ENCODE measurements at regions not wholly inside any gene's neighbourhood (a gene's known extent, or its start where the extent isn't known, plus 50 kb on each side); places are given as distances from the start of the nearest gene placed in this dataset.

- Histone ChIP-seq H3K27ac (ENCODE audit: low read depth, low read length) (no peak overlapping the region), H3K4me2 (ENCODE audit: low read length) (no peak overlapping the region), H3K9me2 (ENCODE audit: insufficient read depth) (no peaks in the 10 kb centered on the region), H3K9me3 (ENCODE audit: control insufficient read depth in 1 of 2, insufficient read depth in 1 of 2, low read depth in 1 of 2, low read length in 2 of 2) (no peaks in the 10 kb centered on the region), H3K79me2 (ENCODE audit: insufficient read depth, low read length) (no peaks in the 10 kb centered on the region), H3K4me1 (ENCODE audit: control insufficient read depth in 1 of 2, insufficient read depth in 2 of 2, low read length in 2 of 2) (no peaks in the 10 kb centered on the region), H4K20me1 (ENCODE audit: insufficient read depth) (no peaks in the 10 kb centered on the region), H3K4me3 (replicated peaks in 1 of 2; ENCODE audit: low read depth in 1 of 2, low read length in 2 of 2) (no peak overlapping the region), H3K27me3 (ENCODE audit: insufficient read depth, low read length) (no peaks in the 10 kb centered on the region; the same call in 1 of the 2 replicates), H2AFZ (ENCODE audit: low read depth, low read length, poor library complexity, severe bottlenecking) (no peak overlapping the region), H3K36me3 (ENCODE audit: control insufficient read depth in 1 of 2, insufficient read depth in 2 of 2, low read length in 2 of 2) (no peaks in the 10 kb centered on the region), H3K9ac (ENCODE audit: low read length) (no peak overlapping the region)
- POLR2A ChIA-PET, result no interaction called here
- TF ChIP-seq ZBTB33 (IDR thresholded peaks at IDR 0.05; ENCODE audit: extremely low read depth, insufficient replicate concordance, low read length) (no peak), EGR1 (IDR thresholded peaks at IDR 0.05; ENCODE audit: low read depth) (no peak), EZH2 (IDR thresholded peaks at IDR 0.05) (no peak), CBX3 (IDR thresholded peaks at IDR 0.05; ENCODE audit: low read depth) (no peak), POLR2AphosphoS5 (IDR thresholded peaks at IDR 0.05; ENCODE audit: low read depth, low read length) (no peak), POLR2A (IDR thresholded peaks at IDR 0.05; ENCODE audit: borderline replicate concordance, extremely low read depth, insufficient read depth, insufficient read length) (no peak), YY1 (IDR thresholded peaks at IDR 0.05; ENCODE audit: extremely low read depth, insufficient replicate concordance, low read depth, low read length) (no peak), RAD21 (IDR thresholded peaks at IDR 0.05; ENCODE audit: low read depth) (no peak), SRF (IDR thresholded peaks at IDR 0.05; ENCODE audit: low read depth) (no peak), REST (IDR thresholded peaks at IDR 0.05; ENCODE audit: low read depth) (no peak), SIN3A (IDR thresholded peaks at IDR 0.05; ENCODE audit: low read depth) (no peak), SP1 (IDR thresholded peaks at IDR 0.05; ENCODE audit: low read depth) (no peak), CTCF (IDR thresholded peaks at IDR 0.05 in 2 of 3, conservative IDR thresholded peaks at IDR 0.05 in 1 of 3; ENCODE audit: borderline replicate concordance in 1 of 3, insufficient read depth in 1 of 3, low read depth in 2 of 3, low read length in 2 of 3) (no peak), FOSL1 (IDR thresholded peaks at IDR 0.05; ENCODE audit: low read depth) (no peak), MAX (IDR thresholded peaks at IDR 0.05) (no peak), ZFX (IDR thresholded peaks at IDR 0.05) (no peak), JUND (IDR thresholded peaks at IDR 0.05) (no peak), ZNF274 (IDR thresholded peaks at IDR 0.05; ENCODE audit: low read depth, low read length) (no peak), EZH2phosphoT487 (IDR thresholded peaks at IDR 0.05; ENCODE audit: borderline replicate concordance) (no peak)
- no peak for ATAC-seq
- CTCF ChIA-PET, result no interaction called here
- BruUV-seq (replicated peaks), result no TSS peak
- no peak for DNase-seq (ENCODE audit: low read depth, low spot score)
- intact Hi-C loops (cut with micrococcal nuclease), result no loop called here
- RAD21 ChIA-PET (ENCODE audit: low non-redundant PET in 1 of 2, low total read pairs in 2 of 2, uncharacterized antibody in 2 of 2, unreplicated experiment in 2 of 2), result no interaction called here
Observed at GRCh38 chr15:92224843-92225242, 168.8 kb upstream of the ST8SIA2 start.

Data from HCT116 (cell line).